Caco-2 (cell line): ENCODE measurements at regions not wholly inside any gene's neighbourhood (a gene's known extent, or its start where the extent isn't known, plus 50 kb on each side); places are given as distances from the start of the nearest gene placed in this dataset.

Experiments used
- BruUV-seq: library from RNA; stranded (reverse); fragments of 400-500 nt; replicated peaks from 2 replicates; lab custom pipeline; 2021; lab: Mats Ljungman, UMichigan
- CTCF ChIA-PET: fragments of 300-600 bp; sonication (Branson Sonifier 250); formaldehyde crosslinking; loops from one replicate; lab custom pipeline; 2022; ENCODE audit warnings: antibody characterized with exemption; lab: Charles Lee
- POLR2A ChIA-PET: fragments of 300-600 bp; sonication (Branson Sonifier 250); formaldehyde crosslinking; loops from one replicate; lab custom pipeline; 2022; ENCODE audit warnings: antibody characterized with exemption; lab: Charles Lee
- DNase-seq, 2 experiments: peaks; one replicate each; pipeline versions ENCODE4 v3.0.0 to v3.0.0-alpha.2; 2020 to 2022
- H3K27me3 ChIP-seq: replicated peaks from 2 replicates; pipeline ENCODE4 v1.6.0; 2011; ENCODE audit warnings: low read length; ENCODE audit not compliant: control insufficient read depth, insufficient read depth
- H3K36me3 ChIP-seq: 2 replicates; pipeline ENCODE4 v1.5.1; 2011; ENCODE audit warnings: low read length; ENCODE audit not compliant: control insufficient read depth, insufficient read depth
- H3K4me1 ChIP-seq: fragments of 250-450 bp; sonication (Bioruptor Pico); 2 replicates; pipeline ENCODE4 v1.5.1; 2020; ENCODE audit warnings: mild to moderate bottlenecking
- H3K4me3 ChIP-seq: 2 replicates; pipeline ENCODE4 v1.5.1; 2011; ENCODE audit warnings: low read depth, mild to moderate bottlenecking, control low read depth, low read length
- H3K9me3 ChIP-seq: fragments of 250-450 bp; sonication (Bioruptor Pico); 2 replicates; pipeline ENCODE4 v1.5.1; 2020; ENCODE audit warnings: mild to moderate bottlenecking, moderate library complexity
- H3K27ac Mint-ChIP-seq: one replicate; pipeline ENCODE4 v1.8.0; 2022; ENCODE audit warnings: mixed read lengths; ENCODE audit not compliant: unreplicated experiment
- H3K27me3 Mint-ChIP-seq: one replicate; pipeline ENCODE4 v1.8.0; 2022; ENCODE audit warnings: mixed read lengths; ENCODE audit not compliant: insufficient read depth, unreplicated experiment
- H3K36me3 Mint-ChIP-seq: one replicate; pipeline ENCODE4 v1.8.0; 2022; ENCODE audit warnings: mild to moderate bottlenecking, mixed read lengths; ENCODE audit not compliant: insufficient read depth, unreplicated experiment
- H3K4me1 Mint-ChIP-seq: one replicate; pipeline ENCODE4 v1.8.0; 2022; ENCODE audit warnings: low read depth, mixed read lengths; ENCODE audit not compliant: unreplicated experiment
- H3K4me3 Mint-ChIP-seq: one replicate; pipeline ENCODE4 v1.8.0; 2022; ENCODE audit warnings: mild to moderate bottlenecking, moderate library complexity, mixed read lengths; ENCODE audit not compliant: unreplicated experiment
- H3K9me3 Mint-ChIP-seq: one replicate; pipeline ENCODE4 v1.8.0; 2022; ENCODE audit warnings: mixed read lengths; ENCODE audit not compliant: unreplicated experiment
- CTCF ChIP-seq, 2 experiments: fragments of 200-600 bp in 1 of 2; IDR thresholded peaks; 1 replicate in 1 of 2; 2 replicates in 1 of 2; pipeline versions ENCODE4 v1.5.1 to v1.8.0; 2011 to 2022; ENCODE audit warnings: antibody characterized with exemption in 1 of 2, control low read depth in 1 of 2, inconsistent platforms in 1 of 2, low read depth in 1 of 2, low read length in 1 of 2, mild to moderate bottlenecking in 1 of 2, moderate library complexity in 1 of 2; ENCODE audit not compliant: insufficient read depth in 1 of 2, severe bottlenecking in 1 of 2, unreplicated experiment in 1 of 2
- intact Hi-C: fragments of 100-400 bp; cut with micrococcal nuclease; formaldehyde crosslinking; loops from one replicate; pipeline ENCODE4 v1.10.0; 2022; ENCODE audit not compliant: unreplicated experiment

- no TSS peak for BruUV-seq
Measured at GRCh38 chr11:8323161-8323935, 59.7 kb upstream of the LMO1 start.

GRCh38 chr11:8321876-8322275 lies 58.2 kb upstream of the LMO1 start:
- Mint-ChIP-seq H3K27ac (no peak overlapping the region), H3K36me3 (no peaks in the 10 kb centered on the region), H3K4me1 (no peaks in the 10 kb centered on the region), H3K4me3 (no peak overlapping the region), H3K9me3 (no peaks in the 10 kb centered on the region), H3K27me3 (peaks cover 31% of the 10 kb centered on the region)
- Histone ChIP-seq H3K4me1 (no peaks in the 10 kb centered on the region), H3K4me3 (no peak overlapping the region), H3K27me3 (no peaks in the 10 kb centered on the region; the same call in none of the 2 replicates), H3K9me3 (no peaks in the 10 kb centered on the region), H3K36me3 (no peaks in the 10 kb centered on the region)
- POLR2A ChIA-PET, result no interaction called here
- no peak for TF ChIP-seq CTCF (IDR thresholded peaks at IDR 0.05; ENCODE audit: insufficient read depth in 1 of 2, low read depth in 1 of 2, low read length in 1 of 2, severe bottlenecking in 1 of 2, unreplicated experiment in 1 of 2)
- BruUV-seq, result no TSS peak
- CTCF ChIA-PET, result no interaction called here
- intact Hi-C loops, result no loop called here
- no peak for DNase-seq

More at GRCh38 chr11:8323161-8323935, 59.7 kb upstream of the LMO1 start:
- intact Hi-C loops, result no loop called here
- ChIA-PET CTCF (no interaction called here), POLR2A (no interaction called here)
- Mint-ChIP-seq H3K4me3 (no peak overlapping the region), H3K27me3 (peaks cover 21% of the 10 kb centered on the region), H3K27ac (no peak overlapping the region), H3K4me1 (no peaks in the 10 kb centered on the region), H3K36me3 (no peaks in the 10 kb centered on the region), H3K9me3 (no peaks in the 10 kb centered on the region)
- Histone ChIP-seq H3K4me1 (no peaks in the 10 kb centered on the region), H3K27me3 (no peaks in the 10 kb centered on the region; the same call in none of the 2 replicates), H3K4me3 (no peak overlapping the region), H3K36me3 (no peaks in the 10 kb centered on the region), H3K9me3 (no peaks in the 10 kb centered on the region)
- no peak for TF ChIP-seq CTCF (IDR thresholded peaks at IDR 0.05; ENCODE audit: insufficient read depth in 1 of 2, low read depth in 1 of 2, low read length in 1 of 2, severe bottlenecking in 1 of 2, unreplicated experiment in 1 of 2)
- DNase-seq, result no peak

- no peaks in the 10 kb centered on the region; the same call in none of the 2 replicates for H3K27me3 ChIP-seq
- no peaks in the 10 kb centered on the region for H3K9me3 ChIP-seq
- Mint-ChIP-seq H3K36me3 (no peaks in the 10 kb centered on the region), H3K4me1 (no peaks in the 10 kb centered on the region), H3K4me3 (no peak overlapping the region), H3K27ac (no peak overlapping the region), H3K27me3 (peaks cover 35% of the 10 kb centered on the region), H3K9me3 (no peaks in the 10 kb centered on the region)
- ChIA-PET CTCF (no interaction called here), POLR2A (no interaction called here)
- DNase-seq, result no peak
- H3K4me1 ChIP-seq, result no peaks in the 10 kb centered on the region
- no TSS peak for BruUV-seq
- TF ChIP-seq CTCF (IDR thresholded peaks at IDR 0.05; ENCODE audit: insufficient read depth in 1 of 2, low read depth in 1 of 2, low read length in 1 of 2, severe bottlenecking in 1 of 2, unreplicated experiment in 1 of 2), result no peak
- H3K36me3 ChIP-seq, result no peaks in the 10 kb centered on the region
- intact Hi-C loops, result no loop called here
- H3K4me3 ChIP-seq, result no peak overlapping the region
Measured at GRCh38 chr11:8320076-8320475, 56.4 kb upstream of the LMO1 start.
